ENCODE measurements at regions not wholly inside any gene's neighbourhood (a gene's known extent, or its start where the extent isn't known, plus 50 kb on each side); places are given as distances from the start of the nearest gene placed in this dataset.
"Not testable (repeated sequence)": the region's sequence is repeated elsewhere in the genome, so short reads cannot be mapped to it uniquely, and the experiment has no call there.

- DNase-seq (ENCODE audit: low spot score), result no peak
Observed at GRCh38 chr6:5896476-5897200, 110.1 kb downstream of the NRN1 start.

GRCh38 chr6:5894357-5894756, 112.4 kb downstream of the NRN1 start:
- DNase-seq (ENCODE audit: low spot score), result no peak

- no peak for DNase-seq (ENCODE audit: low spot score)
Observed at GRCh38 chr6:5893295-5893694, 113.4 kb downstream of the NRN1 start.

GRCh38 chr6:5892669-5893068, 114.1 kb downstream of the NRN1 start:
- DNase-seq (ENCODE audit: low spot score), result no peak

- no peak for DNase-seq (ENCODE audit: low spot score)
Observed at GRCh38 chr6:5878792-5879191, 127.9 kb downstream of the NRN1 start.

GRCh38 chr6:5876076-5876475, 130.6 kb downstream of the NRN1 start:
- DNase-seq (ENCODE audit: low spot score), result no peak

- DNase-seq (ENCODE audit: low spot score), result not testable (repeated sequence)
Observed at GRCh38 chr6:5873976-5874375, 132.7 kb downstream of the NRN1 start.

- DNase-seq (ENCODE audit: low spot score), result no peak
Observed at GRCh38 chr6:5871296-5871695, 135.4 kb downstream of the NRN1 start.

GRCh38 chr6:5869676-5870075, 137.0 kb downstream of the NRN1 start:
- no peak for DNase-seq (ENCODE audit: low spot score)

GRCh38 chr6:5869261-5869660, 137.5 kb downstream of the NRN1 start:
- no peak for DNase-seq (ENCODE audit: low spot score)

GRCh38 chr6:5866547-5867051, 140.1 kb downstream of the NRN1 start:
- peak; percentile 63 for DNase-seq (ENCODE audit: low spot score)

- no peak for DNase-seq (ENCODE audit: low spot score)
Observed at GRCh38 chr6:5865506-5866031, 141.2 kb downstream of the NRN1 start.

- DNase-seq (ENCODE audit: low spot score), result no peak
Observed at GRCh38 chr6:5860849-5861248, 145.9 kb downstream of the NRN1 start.

- no peak for DNase-seq (ENCODE audit: low spot score)
Observed at GRCh38 chr6:5855787-5856470, 150.8 kb downstream of the NRN1 start.

- no peak for DNase-seq (ENCODE audit: low spot score)
Observed at GRCh38 chr6:5854899-5855298, 151.8 kb downstream of the NRN1 start.

- DNase-seq (ENCODE audit: low spot score), result peak; percentile 90
Observed at GRCh38 chr6:5851261-5851757, 155.4 kb downstream of the NRN1 start.

- no peak for DNase-seq (ENCODE audit: low spot score)
Observed at GRCh38 chr6:5850848-5851255, 155.9 kb downstream of the NRN1 start.

GRCh38 chr6:5846889-5847288, 159.8 kb downstream of the NRN1 start:
- no peak for DNase-seq (ENCODE audit: low spot score)

GRCh38 chr6:5846335-5846734, 160.4 kb downstream of the NRN1 start:
- no peak for DNase-seq (ENCODE audit: low spot score)

- DNase-seq (ENCODE audit: low spot score), result no peak
Observed at GRCh38 chr6:5843078-5843477, 163.6 kb downstream of the NRN1 start.

- no peak for DNase-seq (ENCODE audit: low spot score)
Observed at GRCh38 chr6:5840734-5841390, 165.9 kb downstream of the NRN1 start.

- no peak for DNase-seq (ENCODE audit: low spot score)
Observed at GRCh38 chr6:5838656-5839396, 167.9 kb downstream of the NRN1 start.
